SU-DHL-6 (cell line): ENCODE measurements at regions not wholly inside any gene's neighbourhood (a gene's known extent, or its start where the extent isn't known, plus 50 kb on each side); places are given as distances from the start of the nearest gene placed in this dataset.

ENCODE experiments used
- CTCF ChIP-seq: fragments of 200-600 bp; sonication (generic); IDR thresholded peaks from one replicate; pipeline ENCODE4 v1.5.1; 2017; ENCODE audit warnings: antibody characterized with exemption, mild to moderate bottlenecking, low read length, moderate library complexity; ENCODE audit not compliant: insufficient read depth, poor library complexity, severe bottlenecking
- EZH2phosphoT487 ChIP-seq: fragments of 200-600 bp; sonication (generic), shearing (Covaris generic); conservative IDR thresholded peaks from 2 replicates; pipeline ENCODE4 v1.6.1; 2018; ENCODE audit warnings: mild to moderate bottlenecking, antibody characterized with exemption, low read length, moderate library complexity, mixed read lengths

DNA sequence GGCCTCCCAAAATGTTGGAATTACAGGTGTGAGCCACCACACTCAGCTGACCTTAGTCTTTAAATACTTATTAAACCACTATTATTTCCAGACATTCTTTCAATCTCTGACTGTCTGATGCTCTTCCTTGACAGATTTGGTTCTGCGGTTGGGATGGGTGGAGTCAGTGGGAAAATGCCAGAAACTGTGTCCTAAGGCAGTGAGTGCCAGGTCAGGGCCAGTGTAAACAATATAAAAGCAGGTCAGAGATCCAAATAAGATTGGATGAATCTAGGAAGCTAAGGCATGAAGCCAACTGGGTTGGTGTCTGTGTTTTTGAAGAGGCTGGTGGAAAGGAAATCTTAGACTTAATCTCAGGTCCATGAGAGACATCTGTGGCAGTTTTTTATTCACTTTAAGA is 74.7 kb downstream of the KLF5 start:
- TF ChIP-seq CTCF: no peak
- no peak for TF ChIP-seq EZH2phosphoT487
